ENCODE measurements at regions not wholly inside any gene's neighbourhood (a gene's known extent, or its start where the extent isn't known, plus 50 kb on each side); places are given as distances from the start of the nearest gene placed in this dataset.

- Histone ChIP-seq H3K9me3 (ENCODE audit: control insufficient read depth, low read length) (no peaks in the 10 kb centered on the region), H3K4me3 (ENCODE audit: extremely low read depth, insufficient read depth, low read length, poor library complexity, severe bottlenecking) (no peak overlapping the region), H3K36me3 (ENCODE audit: control insufficient read depth, insufficient read depth, low read length) (no peaks in the 10 kb centered on the region), H3K27ac (ENCODE audit: low read depth, low read length, severe bottlenecking) (no peak overlapping the region), H3K4me1 (ENCODE audit: control insufficient read depth, insufficient read depth, low read length, poor library complexity, severe bottlenecking) (no peaks in the 10 kb centered on the region)
- 80% methylated on average over 1 of the region's 3 CpGs; no CpG with 5 or more reads in 1 of the 2 experiments for WGBS, 2 experiments (ENCODE audit: insufficient coverage in 2 of 2)
Measured at GRCh38 chr4:107392380-107392779, 327.7 kb downstream of the PAPSS1 start.

GRCh38 chr4:107391630-107392028 lies 328.4 kb downstream of the PAPSS1 start:
- Histone ChIP-seq H3K9me3 (ENCODE audit: control insufficient read depth, low read length) (no peaks in the 10 kb centered on the region), H3K36me3 (ENCODE audit: control insufficient read depth, insufficient read depth, low read length) (no peaks in the 10 kb centered on the region), H3K27ac (ENCODE audit: low read depth, low read length, severe bottlenecking) (no peak overlapping the region), H3K4me1 (ENCODE audit: control insufficient read depth, insufficient read depth, low read length, poor library complexity, severe bottlenecking) (no peaks in the 10 kb centered on the region), H3K4me3 (ENCODE audit: extremely low read depth, insufficient read depth, low read length, poor library complexity, severe bottlenecking) (no peak overlapping the region)
- WGBS, 2 experiments (ENCODE audit: insufficient coverage in 2 of 2), result 91 to 96% methylated on average over 2 to 3 of the region's 3 CpGs

GRCh38 chr4:107391009-107391629 lies 328.9 kb downstream of the PAPSS1 start:
- no peaks in the 10 kb centered on the region for H3K4me1 ChIP-seq (ENCODE audit: control insufficient read depth, insufficient read depth, low read length, poor library complexity, severe bottlenecking)
- H3K36me3 ChIP-seq (ENCODE audit: control insufficient read depth, insufficient read depth, low read length), result no peaks in the 10 kb centered on the region
- 100% methylated on average over 1 of the region's 2 CpGs; no CpG with 5 or more reads in 1 of the 2 experiments for WGBS, 2 experiments (ENCODE audit: insufficient coverage in 2 of 2)
- no peak overlapping the region for H3K27ac ChIP-seq (ENCODE audit: low read depth, low read length, severe bottlenecking)
- peaks cover 3% of the 10 kb centered on the region for H3K9me3 ChIP-seq (ENCODE audit: control insufficient read depth, low read length)
- H3K4me3 ChIP-seq (ENCODE audit: extremely low read depth, insufficient read depth, low read length, poor library complexity, severe bottlenecking), result no peak overlapping the region

- H3K9me3 ChIP-seq (ENCODE audit: control insufficient read depth, low read length), result peaks cover 5% of the 10 kb centered on the region
- no peak overlapping the region for H3K4me3 ChIP-seq (ENCODE audit: extremely low read depth, insufficient read depth, low read length, poor library complexity, severe bottlenecking)
- no peaks in the 10 kb centered on the region for H3K4me1 ChIP-seq (ENCODE audit: control insufficient read depth, insufficient read depth, low read length, poor library complexity, severe bottlenecking)
- no peak overlapping the region for H3K27ac ChIP-seq (ENCODE audit: low read depth, low read length, severe bottlenecking)
- no peaks in the 10 kb centered on the region for H3K36me3 ChIP-seq (ENCODE audit: control insufficient read depth, insufficient read depth, low read length)
Measured at GRCh38 chr4:107389965-107390364, 330.1 kb downstream of the PAPSS1 start.

- Histone ChIP-seq H3K27ac (ENCODE audit: low read depth, low read length, severe bottlenecking) (no peak overlapping the region), H3K4me3 (ENCODE audit: extremely low read depth, insufficient read depth, low read length, poor library complexity, severe bottlenecking) (no peak overlapping the region), H3K4me1 (ENCODE audit: control insufficient read depth, insufficient read depth, low read length, poor library complexity, severe bottlenecking) (no peaks in the 10 kb centered on the region), H3K36me3 (ENCODE audit: control insufficient read depth, insufficient read depth, low read length) (no peaks in the 10 kb centered on the region), H3K9me3 (ENCODE audit: control insufficient read depth, low read length) (peaks cover 5% of the 10 kb centered on the region)
- WGBS, 2 experiments (ENCODE audit: insufficient coverage in 2 of 2), result 60 to 80% methylated on average over 1 of the region's 3 CpGs
Measured at GRCh38 chr4:107388736-107389274, 331.2 kb downstream of the PAPSS1 start.

- no peaks in the 10 kb centered on the region for H3K4me1 ChIP-seq (ENCODE audit: control insufficient read depth, insufficient read depth, low read length, poor library complexity, severe bottlenecking)
- no peaks in the 10 kb centered on the region for H3K9me3 ChIP-seq (ENCODE audit: control insufficient read depth, low read length)
- 86 to 92% methylated on average over 15 to 18 of the region's 20 CpGs for WGBS, 2 experiments (ENCODE audit: insufficient coverage in 2 of 2)
- H3K4me3 ChIP-seq (ENCODE audit: extremely low read depth, insufficient read depth, low read length, poor library complexity, severe bottlenecking), result no peak overlapping the region
- H3K36me3 ChIP-seq (ENCODE audit: control insufficient read depth, insufficient read depth, low read length), result no peaks in the 10 kb centered on the region
- no peak overlapping the region for H3K27ac ChIP-seq (ENCODE audit: low read depth, low read length, severe bottlenecking)
Measured at GRCh38 chr4:107380836-107381438, 339.1 kb downstream of the PAPSS1 start.

GRCh38 chr4:107380190-107380589 lies 339.8 kb downstream of the PAPSS1 start:
- no peak overlapping the region for H3K27ac ChIP-seq (ENCODE audit: low read depth, low read length, severe bottlenecking)
- no peak overlapping the region for H3K4me3 ChIP-seq (ENCODE audit: extremely low read depth, insufficient read depth, low read length, poor library complexity, severe bottlenecking)

GRCh38 chr4:107379054-107379869 lies 340.8 kb downstream of the PAPSS1 start:
- 80 to 100% methylated on average over 3 of the region's 5 CpGs for WGBS, 2 experiments (ENCODE audit: insufficient coverage in 2 of 2)
- Histone ChIP-seq H3K4me3 (ENCODE audit: extremely low read depth, insufficient read depth, low read length, poor library complexity, severe bottlenecking) (no peak overlapping the region), H3K4me1 (ENCODE audit: control insufficient read depth, insufficient read depth, low read length, poor library complexity, severe bottlenecking) (no peaks in the 10 kb centered on the region), H3K9me3 (ENCODE audit: control insufficient read depth, low read length) (no peaks in the 10 kb centered on the region), H3K36me3 (ENCODE audit: control insufficient read depth, insufficient read depth, low read length) (no peaks in the 10 kb centered on the region), H3K27ac (ENCODE audit: low read depth, low read length, severe bottlenecking) (peak overlapping the region; percentile 30)

More at GRCh38 chr4:107380190-107380589, 339.8 kb downstream of the PAPSS1 start:
- Histone ChIP-seq H3K9me3 (ENCODE audit: control insufficient read depth, low read length) (no peaks in the 10 kb centered on the region), H3K4me1 (ENCODE audit: control insufficient read depth, insufficient read depth, low read length, poor library complexity, severe bottlenecking) (no peaks in the 10 kb centered on the region), H3K36me3 (ENCODE audit: control insufficient read depth, insufficient read depth, low read length) (no peaks in the 10 kb centered on the region)
- WGBS, 2 experiments (ENCODE audit: insufficient coverage in 2 of 2), result 95% methylated on average over 4 of the region's 4 CpGs; no CpG with 5 or more reads in 1 of the 2 experiments

- Histone ChIP-seq H3K9me3 (ENCODE audit: control insufficient read depth, low read length) (no peaks in the 10 kb centered on the region), H3K4me3 (ENCODE audit: extremely low read depth, insufficient read depth, low read length, poor library complexity, severe bottlenecking) (no peak overlapping the region), H3K27ac (ENCODE audit: low read depth, low read length, severe bottlenecking) (no peak overlapping the region), H3K4me1 (ENCODE audit: control insufficient read depth, insufficient read depth, low read length, poor library complexity, severe bottlenecking) (no peaks in the 10 kb centered on the region), H3K36me3 (ENCODE audit: control insufficient read depth, insufficient read depth, low read length) (no peaks in the 10 kb centered on the region)
- WGBS, 2 experiments (ENCODE audit: insufficient coverage in 2 of 2), result 71% methylated on average over 1 of the region's 1 CpG; no CpG with 5 or more reads in 1 of the 2 experiments
Measured at GRCh38 chr4:107376293-107376692, 340.2 kb upstream of the DKK2 start.

GRCh38 chr4:107366900-107367299 lies 330.8 kb upstream of the DKK2 start:
- Histone ChIP-seq H3K4me1 (ENCODE audit: control insufficient read depth, insufficient read depth, low read length, poor library complexity, severe bottlenecking) (no peaks in the 10 kb centered on the region), H3K36me3 (ENCODE audit: control insufficient read depth, insufficient read depth, low read length) (no peaks in the 10 kb centered on the region), H3K27ac (ENCODE audit: low read depth, low read length, severe bottlenecking) (no peak overlapping the region), H3K4me3 (ENCODE audit: extremely low read depth, insufficient read depth, low read length, poor library complexity, severe bottlenecking) (no peak overlapping the region), H3K9me3 (ENCODE audit: control insufficient read depth, low read length) (no peaks in the 10 kb centered on the region)
